ENCODE measurements at regions not wholly inside any gene's neighbourhood (a gene's known extent, or its start where the extent isn't known, plus 50 kb on each side); places are given as distances from the start of the nearest gene placed in this dataset.

GRCh38 chr13:59501004-59501403 is 662.7 kb downstream of the DIAPH3 start:
- no peak for TF ChIP-seq CTCF (IDR thresholded peaks at IDR 0.05)
- no peak for TF ChIP-seq POLR2AphosphoS5 (IDR thresholded peaks at IDR 0.05)
- no peak for TF ChIP-seq EP300 (IDR thresholded peaks at IDR 0.05)
- TF ChIP-seq POLR2A (IDR thresholded peaks at IDR 0.05): no peak

Data from upper lobe of left lung (tissue), 4 donors.